ENCODE measurements at regions not wholly inside any gene's neighbourhood (a gene's known extent, or its start where the extent isn't known, plus 50 kb on each side); places are given as distances from the start of the nearest gene placed in this dataset.

GRCh38 chr19:28128341-28128740, 1084.6 kb downstream of the UQCRFS1 start:
- WGBS, 4 donors = 90 to 94% (median 93%) methylated on average over 4 of the region's 4 CpGs
- intact Hi-C loops (cut with DNase I) = no loop called here
- no peaks in the 10 kb centered on the region for H3K27me3 ChIP-seq
- no peaks in the 10 kb centered on the region for H3K36me3 ChIP-seq (replicated peaks in 1 of 2)
- no peak overlapping the region for H3K27ac ChIP-seq
- no peak for DNase-seq
- H3K9me3 ChIP-seq (replicated peaks in 1 of 3) = no peaks in the 10 kb centered on the region
- no peak overlapping the region for H3K4me3 ChIP-seq
- peaks cover 5 to 6% of the 10 kb centered on the region in 2 donors for H3K4me1 ChIP-seq (replicated peaks in 1 of 2)
- TF ChIP-seq CTCF (IDR thresholded peaks at IDR 0.05) (no peak), POLR2A (IDR thresholded peaks at IDR 0.05) (no peak)

- Histone ChIP-seq H3K4me1 (replicated peaks in 1 of 2) (peaks cover 5 to 6% of the 10 kb centered on the region in 2 donors), H3K9me3 (replicated peaks in 1 of 3) (no peaks in the 10 kb centered on the region), H3K27me3 (no peaks in the 10 kb centered on the region), H3K4me3 (no peak overlapping the region), H3K36me3 (replicated peaks in 1 of 2) (no peaks in the 10 kb centered on the region), H3K27ac (peak overlapping the region in 1 of 5 donors; percentile 22)
- TF ChIP-seq POLR2A (IDR thresholded peaks at IDR 0.05) (no peak), CTCF (IDR thresholded peaks at IDR 0.05) (no peak)
- no peak for DNase-seq
- intact Hi-C loops (cut with DNase I) = no loop called here
- 35 to 44% (median 38%) methylated on average over 2 of the region's 2 CpGs for WGBS, 4 donors
Measured at GRCh38 chr19:28126135-28126898, 1086.6 kb downstream of the UQCRFS1 start.

- Histone ChIP-seq H3K9me3 (replicated peaks in 1 of 3) (no peaks in the 10 kb centered on the region), H3K4me3 (no peak overlapping the region), H3K4me1 (replicated peaks in 1 of 2) (no peaks in the 10 kb centered on the region), H3K27ac (no peak overlapping the region), H3K27me3 (no peaks in the 10 kb centered on the region), H3K36me3 (replicated peaks in 1 of 2) (no peaks in the 10 kb centered on the region)
- WGBS, 4 donors = 88 to 94% (median 92%) methylated on average over 5 of the region's 5 CpGs
- TF ChIP-seq POLR2A (IDR thresholded peaks at IDR 0.05) = no peak
- TF ChIP-seq CTCF (IDR thresholded peaks at IDR 0.05) = no peak
- intact Hi-C loops (cut with DNase I) = no loop called here
- no peak for DNase-seq
Measured at GRCh38 chr19:28122734-28123133, 1090.2 kb downstream of the UQCRFS1 start.

GRCh38 chr19:28118235-28118634, 1094.7 kb downstream of the UQCRFS1 start:
- WGBS, 4 donors = 47 to 53% (median 49%) methylated on average over 5 of the region's 5 CpGs

More at GRCh38 chr19:28118235-28118634, 1094.7 kb downstream of the UQCRFS1 start:
- Histone ChIP-seq H3K36me3 (replicated peaks in 1 of 2) (no peaks in the 10 kb centered on the region), H3K4me1 (replicated peaks in 1 of 2) (no peaks in the 10 kb centered on the region), H3K9me3 (replicated peaks in 1 of 3) (no peaks in the 10 kb centered on the region), H3K27me3 (no peaks in the 10 kb centered on the region), H3K4me3 (no peak overlapping the region), H3K27ac (no peak overlapping the region)
- intact Hi-C loops (cut with DNase I) = no loop called here
- no peak for DNase-seq
- TF ChIP-seq POLR2A (IDR thresholded peaks at IDR 0.05) (no peak), CTCF (IDR thresholded peaks at IDR 0.05) (no peak)
